Activated CD4-positive, alpha-beta T cell treated with anti-CD3 and anti-CD28 coated beads, Interleukin-2, amount 50 U/mL, for 4 hours (primary cell): ENCODE measurements at regions not wholly inside any gene's neighbourhood (a gene's known extent, or its start where the extent isn't known, plus 50 kb on each side); places are given as distances from the start of the nearest gene placed in this dataset.
A peak's percentile ranks its signal among the peaks of the same experiment; 100 is the strongest.
"Not testable (repeated sequence)": the region's sequence is repeated elsewhere in the genome, so short reads cannot be mapped to it uniquely, and the experiment has no call there.

Experiments
- DNase-seq, 2 experiments: peaks; one replicate each; pipeline ENCODE4 v3.0.0-alpha.2; 2020

DNA sequence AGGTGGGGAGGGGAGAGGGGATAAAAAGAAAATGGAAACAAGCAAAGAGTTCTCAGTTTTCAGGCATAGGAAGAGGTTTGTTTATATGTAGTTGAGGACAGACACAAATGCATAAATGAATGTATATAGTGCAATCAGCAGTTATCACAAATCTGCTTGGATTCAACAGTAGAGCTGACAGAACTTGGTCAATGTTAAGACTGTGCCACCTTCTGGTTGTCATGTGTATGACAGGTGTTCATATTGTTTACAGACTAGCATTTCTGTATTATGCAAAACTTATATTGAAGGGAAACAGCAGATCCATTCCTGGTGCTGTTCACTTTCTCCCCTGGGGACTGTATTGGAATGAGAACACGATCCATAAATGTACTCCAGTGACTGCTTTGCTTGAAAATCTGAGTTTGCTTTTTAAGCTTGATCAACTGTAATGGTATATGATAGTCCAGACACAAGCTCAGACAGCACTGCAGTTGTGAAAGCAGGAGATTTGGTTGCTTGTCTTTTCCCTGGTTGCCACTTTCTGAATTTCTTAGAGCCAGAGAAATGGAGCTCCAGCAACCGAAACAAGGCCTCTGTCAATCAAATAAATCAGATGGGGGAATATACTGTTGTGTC, 319.5 kb upstream of the OBI1 start:
- DNase-seq: peak; percentile 1 to 3

GRCh38 chr13:78977311-78977710, 318.4 kb upstream of the OBI1 start:
- no peak for DNase-seq

DNA sequence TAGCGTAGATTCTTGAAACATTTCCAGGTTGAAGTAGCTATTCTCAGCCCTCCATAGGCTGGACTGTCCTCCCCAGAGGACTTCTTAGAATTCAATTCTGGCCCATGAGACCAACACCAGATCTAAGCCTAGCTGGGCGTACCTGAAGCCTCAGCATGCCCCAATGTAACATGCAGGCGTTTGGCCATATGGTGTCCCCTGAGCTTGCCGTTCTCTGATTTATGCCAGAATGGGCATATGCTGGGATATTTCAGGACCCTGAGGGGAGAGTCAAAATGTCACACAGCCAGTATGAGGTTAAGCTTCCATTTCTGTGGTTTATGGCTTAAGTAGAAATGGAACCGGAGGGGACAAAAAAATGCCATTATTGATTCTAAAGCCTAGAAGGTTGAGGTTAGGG, 317.7 kb upstream of the OBI1 start:
- DNase-seq: no peak

- no peak for DNase-seq
These were observed 313.6 kb upstream of the OBI1 start for GRCh38 chr13:78972561-78972960.

DNA sequence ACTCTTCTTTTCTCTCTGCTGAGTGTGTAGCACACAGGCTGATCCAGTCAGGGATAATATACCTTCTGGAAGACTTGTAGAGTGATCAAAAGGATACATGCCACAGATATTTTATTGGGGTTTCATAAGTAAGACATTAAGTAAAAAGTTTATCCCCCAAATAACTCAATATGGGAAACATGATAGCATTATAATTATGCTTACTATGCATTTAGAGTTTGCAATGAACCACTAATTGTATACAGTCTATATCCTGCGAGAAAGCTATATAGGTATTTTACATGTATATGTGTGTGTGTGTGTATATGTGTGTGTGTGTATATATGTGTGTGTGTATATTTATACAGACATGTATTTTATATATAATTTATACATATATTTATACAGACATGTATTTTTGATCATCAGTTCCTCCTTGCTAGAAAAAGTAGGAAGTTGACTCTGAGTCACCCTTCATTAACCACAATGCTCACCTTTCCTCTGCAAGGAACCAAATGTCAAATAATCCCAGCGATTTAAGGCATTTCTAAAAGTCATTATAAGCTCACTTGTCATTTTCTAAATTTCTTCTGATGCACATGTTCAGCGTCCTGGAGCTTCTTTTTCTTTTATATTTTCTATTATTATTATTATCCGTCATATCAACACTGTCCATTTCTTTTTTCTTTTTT, 312.5 kb upstream of the OBI1 start:
- DNase-seq: no peak

GRCh38 chr13:78960881-78961280, 301.9 kb upstream of the OBI1 start:
- DNase-seq: no peak

- DNase-seq: no peak
These were observed 299.1 kb upstream of the OBI1 start for GRCh38 chr13:78958006-78958405.

DNA sequence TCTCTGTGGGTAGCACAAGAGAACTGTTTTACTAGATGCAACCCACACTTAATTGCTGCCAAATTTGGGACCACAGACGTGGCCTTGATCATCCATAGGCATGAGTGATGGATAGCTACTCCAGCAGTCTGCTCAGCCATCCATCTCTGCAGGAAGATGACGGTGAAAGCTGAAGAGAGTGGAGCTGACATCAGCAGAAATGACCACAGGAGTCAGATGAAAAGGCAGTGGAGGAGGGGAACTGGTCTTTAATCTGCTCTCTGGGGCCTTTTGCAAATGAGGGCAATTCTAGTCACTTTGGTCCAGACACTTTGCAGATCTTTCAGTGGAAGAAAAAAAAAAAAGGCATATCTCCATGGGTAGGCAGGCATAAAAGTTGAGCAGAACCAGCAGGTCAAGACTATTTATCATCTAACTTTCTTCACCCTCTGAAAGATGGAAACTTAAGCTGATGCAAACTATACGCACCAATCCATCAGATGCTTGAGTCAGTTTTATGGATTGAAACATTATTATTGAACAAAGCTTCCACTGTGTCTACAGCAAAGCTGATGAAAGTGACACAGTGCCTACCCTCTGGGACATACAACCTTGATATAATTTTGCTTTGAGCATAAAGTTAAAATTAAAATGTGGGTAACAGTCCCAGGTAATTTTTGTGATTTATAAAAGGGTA, 281.6 kb upstream of the OBI1 start:
- no peak for DNase-seq

DNA sequence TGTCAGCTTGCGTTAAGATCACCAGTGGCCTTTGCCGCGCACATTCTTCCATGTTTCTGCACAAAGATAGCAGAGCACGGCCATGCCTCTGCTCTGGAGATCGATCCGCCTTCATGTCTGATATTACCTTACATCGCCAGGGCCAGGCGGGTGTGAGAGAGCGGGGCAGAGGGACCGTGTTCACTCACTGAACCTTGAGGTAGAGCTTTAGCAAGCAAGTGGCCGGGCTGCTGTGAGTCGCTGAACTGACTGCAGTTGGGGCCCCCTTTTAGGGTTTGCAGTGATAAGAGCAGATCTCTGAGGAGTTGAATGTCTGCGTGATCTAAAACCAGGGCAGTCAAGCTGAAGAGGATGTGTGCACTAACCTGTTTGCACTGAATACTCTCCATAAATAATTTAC, 275.4 kb upstream of the OBI1 start:
- no peak for DNase-seq

- DNase-seq: no peak
These were observed 256.1 kb upstream of the OBI1 start for GRCh38 chr13:78915015-78915414.

DNA sequence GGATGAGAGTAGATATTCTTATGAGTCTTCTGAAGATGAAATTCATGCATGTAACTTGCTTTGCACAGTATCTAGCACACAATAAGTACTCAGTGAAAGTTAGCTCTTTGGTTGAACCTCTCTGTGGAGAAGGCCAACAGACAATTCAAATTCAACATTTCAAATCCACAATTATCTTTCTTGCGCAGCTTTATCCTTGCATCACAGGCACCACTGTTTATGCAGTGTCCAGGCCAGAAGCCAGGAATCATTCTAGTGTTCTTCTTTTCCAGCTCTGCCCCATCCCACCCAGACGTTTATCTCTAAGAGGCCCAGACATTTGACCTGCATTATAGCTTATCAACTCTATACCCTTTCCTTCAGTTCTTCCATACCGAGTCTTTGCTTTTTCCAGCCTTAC, 254.7 kb upstream of the OBI1 start:
- no peak for DNase-seq

- DNase-seq: no peak
These were observed 251.2 kb upstream of the OBI1 start for GRCh38 chr13:78910147-78910546.

- no peak for DNase-seq
These were observed 250.3 kb upstream of the OBI1 start for GRCh38 chr13:78909276-78909675.

DNA sequence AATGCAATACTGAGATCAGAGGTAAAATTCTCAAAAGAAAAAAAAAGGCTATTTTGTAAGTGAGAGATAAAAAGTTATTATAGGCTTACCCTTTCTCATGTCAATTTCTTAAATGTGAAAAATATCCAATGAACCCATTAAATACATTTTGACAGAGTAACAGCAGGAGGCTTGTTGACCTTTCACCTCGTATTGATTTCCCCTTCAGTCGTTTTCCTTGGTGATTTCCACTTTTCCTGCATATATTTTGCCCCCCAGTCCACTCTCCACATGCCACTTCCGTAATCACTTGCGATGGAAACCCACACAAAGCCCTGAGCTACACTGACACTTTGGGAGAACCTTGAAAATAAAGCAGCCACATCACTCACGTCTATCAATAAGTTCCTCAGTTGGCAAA, 248.1 kb upstream of the OBI1 start:
- no peak for DNase-seq

DNA sequence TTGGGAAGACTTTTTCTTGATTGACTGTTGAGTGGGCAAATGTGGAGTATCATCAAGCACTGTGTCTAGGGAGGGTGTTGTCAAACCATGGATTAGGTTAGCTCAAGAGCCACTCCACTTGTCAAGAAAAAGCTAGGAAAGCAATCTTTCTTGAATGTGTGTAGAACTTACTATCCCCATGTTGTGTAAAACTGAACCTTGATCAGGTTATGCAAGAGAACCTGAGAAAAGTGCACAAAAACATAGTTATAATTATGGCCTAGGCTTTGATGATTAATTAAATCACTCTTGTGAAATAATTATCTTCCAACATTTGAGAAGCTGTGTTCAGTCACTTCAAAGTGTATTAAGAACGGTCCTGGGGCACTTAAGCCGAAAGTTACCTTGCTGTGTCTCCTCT, 238.2 kb upstream of the OBI1 start:
- no peak for DNase-seq

DNA sequence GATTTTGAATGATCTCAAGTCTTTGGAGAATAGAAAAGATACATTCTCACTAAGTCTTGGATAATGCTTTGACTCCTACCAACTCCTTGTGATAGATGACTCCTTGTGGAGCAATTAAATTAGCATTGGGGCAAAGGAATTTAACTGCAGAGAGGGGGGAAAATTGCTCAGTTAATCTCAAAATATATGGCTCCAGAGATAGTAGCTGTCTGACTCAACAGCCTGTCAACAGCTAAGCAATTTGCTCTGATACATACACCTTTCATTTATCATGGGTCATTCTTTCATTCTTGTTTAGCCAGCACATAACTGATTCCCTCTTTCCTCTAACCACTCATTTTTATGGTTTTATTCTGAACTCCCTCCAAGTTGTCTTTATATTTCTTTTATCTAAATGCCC, 225.6 kb upstream of the OBI1 start:
- no peak for DNase-seq

DNA sequence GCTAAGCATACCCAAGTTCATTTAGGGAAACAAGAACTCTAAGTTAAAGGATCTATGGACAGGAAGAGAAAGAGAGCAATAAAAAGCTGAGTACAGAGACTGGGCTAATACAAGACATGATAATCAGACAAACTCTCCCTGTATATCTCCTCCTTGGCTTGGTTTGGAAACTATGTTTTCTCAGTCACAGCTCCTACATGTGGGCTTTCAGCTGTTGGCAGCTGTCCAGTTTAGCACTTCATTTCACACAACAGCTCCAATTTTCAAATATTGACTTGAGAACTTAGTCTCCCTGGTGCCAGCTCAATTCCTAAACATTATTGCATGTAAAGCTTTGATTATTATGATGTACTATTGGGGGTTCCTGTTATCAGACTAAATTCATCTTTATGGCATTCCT, 222.8 kb upstream of the OBI1 start:
- no peak for DNase-seq

- DNase-seq: no peak
These were observed 222.1 kb upstream of the OBI1 start for GRCh38 chr13:78881054-78881453.

- no peak for DNase-seq
These were observed 218.1 kb upstream of the OBI1 start for GRCh38 chr13:78876915-78877549.

DNA sequence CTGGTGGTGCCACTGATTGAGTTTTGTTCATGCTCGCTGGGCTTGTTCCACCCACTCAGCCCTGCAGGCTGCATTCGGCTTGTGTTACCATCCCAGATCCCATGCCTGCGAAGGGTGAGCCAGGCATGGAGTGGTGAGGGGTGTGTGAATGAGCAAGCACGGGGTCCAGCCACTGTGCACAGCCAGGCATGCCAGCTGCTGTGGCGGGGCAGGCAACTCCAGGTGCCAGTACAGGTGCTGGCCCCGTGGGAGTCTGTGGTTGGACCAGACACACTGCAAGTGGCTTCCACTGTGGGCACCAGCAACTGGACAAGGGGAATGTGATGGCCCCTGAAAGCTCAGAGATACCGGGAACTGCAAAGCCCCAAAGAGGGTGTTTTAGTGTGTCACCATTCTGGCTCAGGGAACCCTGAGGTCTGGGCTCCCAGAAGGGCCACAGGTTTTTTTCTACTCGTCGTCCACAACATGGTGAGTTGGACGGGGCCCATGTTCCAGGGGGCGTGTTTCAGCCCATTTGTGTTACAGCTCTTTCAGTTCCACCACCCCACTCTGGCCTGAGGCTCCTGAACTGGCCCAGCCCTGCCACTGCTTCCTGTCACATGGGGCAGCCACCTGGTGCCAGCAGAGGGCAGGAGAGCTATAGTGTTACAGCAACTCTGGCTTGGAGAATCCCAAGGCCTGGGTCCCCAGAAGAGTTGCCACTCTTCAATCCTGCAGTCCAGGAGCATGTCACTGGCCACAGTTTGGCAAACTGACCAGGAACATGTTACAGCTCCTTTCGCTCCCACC, 217.0 kb upstream of the OBI1 start:
- no peak for DNase-seq

GRCh38 chr13:78868991-78869390, 210.0 kb upstream of the OBI1 start:
- DNase-seq: no peak

- DNase-seq: no peak
These were observed 208.7 kb upstream of the OBI1 start for GRCh38 chr13:78867655-78868054.

DNA sequence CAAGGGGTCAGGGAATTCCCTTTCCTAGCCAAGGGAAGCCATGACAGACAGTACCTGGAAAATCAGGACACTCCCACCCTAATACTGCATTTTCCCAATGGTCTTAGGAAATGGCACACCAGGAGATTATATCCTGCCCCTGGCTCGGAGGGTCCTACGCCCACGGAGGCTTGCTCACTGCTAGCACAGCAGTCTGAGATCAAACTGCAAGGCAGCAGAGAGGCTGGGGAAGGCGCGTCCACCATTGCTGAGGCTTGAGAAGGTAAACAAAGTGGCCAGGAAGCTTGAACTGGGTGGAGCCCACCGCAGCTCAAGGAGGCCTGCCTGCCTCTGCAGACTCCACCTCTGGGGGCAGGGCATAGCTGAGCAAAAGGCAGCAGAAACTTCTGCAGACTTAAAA, 207.1 kb upstream of the OBI1 start:
- DNase-seq: not testable (repeated sequence)
